ENCODE measurements at regions not wholly inside any gene's neighbourhood (a gene's known extent, or its start where the extent isn't known, plus 50 kb on each side); places are given as distances from the start of the nearest gene placed in this dataset.
"Not testable (repeated sequence)": the region's sequence is repeated elsewhere in the genome, so short reads cannot be mapped to it uniquely, and the experiment has no call there.

DNA sequence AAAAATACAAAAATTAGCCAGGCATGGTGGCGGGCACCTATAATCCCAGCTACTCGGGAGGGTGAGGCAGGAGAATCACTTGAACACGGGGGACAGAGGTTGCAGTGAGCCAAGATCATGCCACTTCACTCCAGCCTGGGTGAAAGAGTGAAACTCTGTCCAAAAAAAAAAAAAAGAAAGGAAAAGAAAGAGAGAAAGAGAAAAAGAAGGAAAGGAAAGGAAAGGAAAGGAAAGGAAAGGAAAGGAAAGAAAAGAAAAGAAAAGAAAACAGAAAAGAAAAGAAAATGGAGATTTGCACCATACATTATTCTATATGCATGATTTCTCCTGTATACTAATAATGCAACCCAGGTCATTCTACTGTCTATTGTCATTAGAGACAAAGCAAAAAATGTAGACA is 421.5 kb downstream of the PCDH19 start:
- H3K4me1 ChIP-seq (ENCODE audit: insufficient read depth, low read length, poor library complexity, severe bottlenecking); intact Hi-C loops (cut with micrococcal nuclease; ENCODE audit: unreplicated experiment); H3K27me3 ChIP-seq (replicated peaks; ENCODE audit: insufficient read depth, low read depth, low read length, poor library complexity); CTCF ChIA-PET; H3K27ac ChIP-seq (ENCODE audit: low read depth, low read length, poor library complexity, severe bottlenecking); H3K9me3 ChIP-seq (ENCODE audit: low read depth, low read length, poor library complexity, severe bottlenecking); H3K36me3 ChIP-seq (ENCODE audit: insufficient read depth, low read length, poor library complexity, severe bottlenecking); H3K4me3 ChIP-seq (ENCODE audit: low read depth, low read length, poor library complexity, severe bottlenecking); BruUV-seq (replicated peaks); POLR2A ChIA-PET (ENCODE audit: low non-redundant PET); DNase-seq (ENCODE audit: low spot score): not testable (repeated sequence)

DNA sequence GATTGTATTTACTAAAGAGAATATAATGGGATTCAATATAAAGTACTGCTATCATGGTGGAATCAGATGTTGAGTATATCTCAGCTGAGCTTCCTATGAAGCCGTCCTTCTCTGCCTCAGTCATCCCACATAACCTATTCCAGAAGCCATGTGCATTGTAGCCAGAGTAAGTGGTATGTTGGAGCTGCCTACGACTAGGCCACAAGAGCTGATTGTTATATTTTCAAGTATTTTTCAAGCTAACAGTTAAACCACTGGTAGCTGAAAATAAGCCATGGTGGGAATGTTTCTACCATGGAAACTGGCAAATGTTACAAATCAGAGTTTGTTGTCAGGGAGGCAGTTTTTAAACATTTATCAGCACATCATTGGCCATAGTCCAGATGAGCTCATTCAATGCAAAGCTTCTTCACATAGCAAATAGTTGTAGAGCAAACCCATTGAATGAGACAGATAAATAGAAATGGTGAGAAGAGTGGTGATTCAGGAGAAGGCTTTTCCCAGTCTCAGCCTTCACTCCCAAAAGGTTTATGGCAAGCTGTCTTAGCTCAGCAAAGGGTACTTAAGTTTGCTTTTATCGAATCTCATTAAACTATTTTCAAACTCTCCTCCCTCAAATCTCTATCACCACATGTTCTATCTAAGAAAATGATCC is 436.4 kb downstream of the PCDH19 start:
- Histone ChIP-seq H3K4me1 (ENCODE audit: insufficient read depth, low read length, poor library complexity, severe bottlenecking) (no peaks in the 10 kb centered on the region), H3K27me3 (replicated peaks; ENCODE audit: insufficient read depth, low read depth, low read length, poor library complexity) (no peaks in the 10 kb centered on the region), H3K9me3 (ENCODE audit: low read depth, low read length, poor library complexity, severe bottlenecking) (no peaks in the 10 kb centered on the region), H3K36me3 (ENCODE audit: insufficient read depth, low read length, poor library complexity, severe bottlenecking) (no peaks in the 10 kb centered on the region), H3K4me3 (ENCODE audit: low read depth, low read length, poor library complexity, severe bottlenecking) (no peak overlapping the region), H3K27ac (ENCODE audit: low read depth, low read length, poor library complexity, severe bottlenecking) (no peak overlapping the region)
- ChIA-PET CTCF (no interaction called here), POLR2A (ENCODE audit: low non-redundant PET) (no interaction called here)
- no peak for DNase-seq (ENCODE audit: low spot score)
- intact Hi-C loops (cut with micrococcal nuclease; ENCODE audit: unreplicated experiment), result no loop called here
- no peak for TF ChIP-seq EZH2 (IDR thresholded peaks at IDR 0.05; ENCODE audit: borderline replicate concordance, low read depth, low read length, poor library complexity, severe bottlenecking)
- no TSS peak for BruUV-seq (replicated peaks)

DNA sequence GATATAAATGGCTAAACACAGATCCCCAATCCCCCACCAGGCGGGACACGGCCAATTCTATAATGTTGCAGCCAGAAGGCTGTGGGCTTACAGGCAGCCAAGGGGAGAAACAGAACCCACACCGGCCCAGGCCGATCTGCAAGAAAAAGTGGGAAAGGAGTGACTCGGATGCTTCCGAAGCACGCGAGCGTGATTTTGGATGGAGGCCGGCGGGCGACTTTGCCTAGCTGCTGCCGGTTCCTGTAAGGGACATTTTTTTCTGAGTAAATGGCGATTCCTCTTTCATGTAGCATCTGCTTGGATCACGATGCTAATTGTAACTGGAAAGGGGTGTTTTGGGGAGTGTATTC is 470.2 kb downstream of the PCDH19 start:
- CTCF ChIA-PET, result no interaction called here
- TF ChIP-seq EZH2 (IDR thresholded peaks at IDR 0.05; ENCODE audit: borderline replicate concordance, low read depth, low read length, poor library complexity, severe bottlenecking), result no peak
- TF ChIP-seq, protein P1, sequence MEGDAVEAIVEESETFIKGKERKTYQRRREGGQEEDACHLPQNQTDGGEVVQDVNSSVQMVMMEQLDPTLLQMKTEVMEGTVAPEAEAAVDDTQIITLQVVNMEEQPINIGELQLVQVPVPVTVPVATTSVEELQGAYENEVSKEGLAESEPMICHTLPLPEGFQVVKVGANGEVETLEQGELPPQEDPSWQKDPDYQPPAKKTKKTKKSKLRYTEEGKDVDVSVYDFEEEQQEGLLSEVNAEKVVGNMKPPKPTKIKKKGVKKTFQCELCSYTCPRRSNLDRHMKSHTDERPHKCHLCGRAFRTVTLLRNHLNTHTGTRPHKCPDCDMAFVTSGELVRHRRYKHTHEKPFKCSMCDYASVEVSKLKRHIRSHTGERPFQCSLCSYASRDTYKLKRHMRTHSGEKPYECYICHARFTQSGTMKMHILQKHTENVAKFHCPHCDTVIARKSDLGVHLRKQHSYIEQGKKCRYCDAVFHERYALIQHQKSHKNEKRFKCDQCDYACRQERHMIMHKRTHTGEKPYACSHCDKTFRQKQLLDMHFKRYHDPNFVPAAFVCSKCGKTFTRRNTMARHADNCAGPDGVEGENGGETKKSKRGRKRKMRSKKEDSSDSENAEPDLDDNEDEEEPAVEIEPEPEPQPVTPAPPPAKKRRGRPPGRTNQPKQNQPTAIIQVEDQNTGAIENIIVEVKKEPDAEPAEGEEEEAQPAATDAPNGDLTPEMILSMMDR (conservative IDR thresholded peaks at IDR 0.05; ENCODE audit: low read depth, low read length), result no peak
- Histone ChIP-seq H3K9me3 (ENCODE audit: low read depth, low read length, poor library complexity, severe bottlenecking) (no peaks in the 10 kb centered on the region), H3K4me1 (ENCODE audit: insufficient read depth, low read length, poor library complexity, severe bottlenecking) (no peaks in the 10 kb centered on the region), H3K4me3 (ENCODE audit: low read depth, low read length, poor library complexity, severe bottlenecking) (no peak overlapping the region), H3K36me3 (ENCODE audit: insufficient read depth, low read length, poor library complexity, severe bottlenecking) (no peaks in the 10 kb centered on the region), H3K27me3 (replicated peaks; ENCODE audit: insufficient read depth, low read depth, low read length, poor library complexity) (no peaks in the 10 kb centered on the region), H3K27ac (ENCODE audit: low read depth, low read length, poor library complexity, severe bottlenecking) (no peak overlapping the region)
- no peak for DNase-seq (ENCODE audit: low spot score)
- BruUV-seq (replicated peaks), result no TSS peak
- POLR2A ChIA-PET (ENCODE audit: low non-redundant PET), result no interaction called here
- intact Hi-C loops (cut with micrococcal nuclease; ENCODE audit: unreplicated experiment), result no loop called here

DNA sequence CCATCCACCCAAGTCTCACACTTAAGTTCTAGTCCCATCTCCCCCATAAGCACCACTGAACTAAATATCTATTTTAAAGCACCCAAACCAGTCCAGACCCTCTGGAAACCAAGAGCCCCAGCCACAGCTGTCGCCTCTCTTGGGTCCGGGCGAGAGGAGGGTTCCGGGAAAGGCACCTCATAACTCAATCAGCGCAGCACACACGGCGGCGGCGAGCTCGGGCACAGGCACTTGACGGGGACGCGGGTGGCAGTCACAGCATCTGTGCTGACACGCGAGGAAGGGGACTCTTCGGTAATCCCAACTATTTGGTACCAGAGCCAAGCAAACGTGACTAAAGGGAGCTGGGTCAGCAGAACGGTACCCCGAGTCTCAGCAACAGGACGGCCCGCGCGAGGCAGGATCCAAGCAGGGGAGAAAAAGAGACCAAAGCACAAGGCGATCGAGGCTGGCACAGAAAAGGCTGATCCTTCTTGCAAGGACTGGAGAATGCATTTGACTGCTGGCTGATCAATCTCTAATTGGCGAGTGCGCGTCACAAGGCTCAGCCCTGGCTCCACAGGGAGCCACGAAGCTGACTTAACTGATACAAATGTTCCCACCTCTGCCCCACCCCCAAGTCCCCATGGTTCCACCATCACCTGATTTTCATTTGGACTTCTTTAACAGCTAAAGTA is 470.7 kb downstream of the PCDH19 start:
- H3K4me3 ChIP-seq (ENCODE audit: low read depth, low read length, poor library complexity, severe bottlenecking); H3K27ac ChIP-seq (ENCODE audit: low read depth, low read length, poor library complexity, severe bottlenecking); H3K36me3 ChIP-seq (ENCODE audit: insufficient read depth, low read length, poor library complexity, severe bottlenecking); intact Hi-C loops (cut with micrococcal nuclease; ENCODE audit: unreplicated experiment); H3K4me1 ChIP-seq (ENCODE audit: insufficient read depth, low read length, poor library complexity, severe bottlenecking); H3K9me3 ChIP-seq (ENCODE audit: low read depth, low read length, poor library complexity, severe bottlenecking); BruUV-seq (replicated peaks); DNase-seq (ENCODE audit: low spot score); CTCF ChIA-PET; H3K27me3 ChIP-seq (replicated peaks; ENCODE audit: insufficient read depth, low read depth, low read length, poor library complexity); POLR2A ChIA-PET (ENCODE audit: low non-redundant PET): not testable (repeated sequence)

Data from A673 (cell line).